Activated CD4-positive, alpha-beta memory T cell treated with anti-CD3 and anti-CD28 coated beads for 36 hours (primary cell): ENCODE measurements at regions not wholly inside any gene's neighbourhood (a gene's known extent, or its start where the extent isn't known, plus 50 kb on each side); places are given as distances from the start of the nearest gene placed in this dataset.
A peak's percentile ranks its signal among the peaks of the same experiment; 100 is the strongest.

Source experiments
- CTCF ChIA-PET: fragments of 350-600 bp; sonication (Branson Sonifier 250); formaldehyde crosslinking; loops from one replicate; lab custom pipeline; 2021; ENCODE audit warnings: antibody characterized with exemption, inconsistent platforms; lab: Charles Lee
- POLR2A ChIA-PET: fragments of 350-600 bp; sonication (Branson Sonifier 250); formaldehyde crosslinking; loops from one replicate; lab custom pipeline; 2021; ENCODE audit warnings: antibody characterized with exemption; lab: Charles Lee
- DNase-seq: peaks from one replicate; pipeline ENCODE4 v3.0.0-alpha.2; 2020
- H3K27ac Mint-ChIP-seq: one replicate; pipeline ENCODE4 v1.8.0; 2021; ENCODE audit warnings: mixed read lengths
- H3K27me3 Mint-ChIP-seq: one replicate; pipeline ENCODE4 v1.8.0; 2021; ENCODE audit warnings: mixed read lengths
- H3K36me3 Mint-ChIP-seq: one replicate; pipeline ENCODE4 v1.8.0; 2021; ENCODE audit warnings: mixed read lengths
- H3K4me1 Mint-ChIP-seq: one replicate; pipeline ENCODE4 v1.8.0; 2021; ENCODE audit warnings: low read depth, mixed read lengths
- H3K4me3 Mint-ChIP-seq: one replicate; pipeline ENCODE4 v1.8.0; 2021; ENCODE audit warnings: mild to moderate bottlenecking, mixed read lengths
- H3K9me3 Mint-ChIP-seq: one replicate; pipeline ENCODE4 v1.8.0; 2021; ENCODE audit warnings: mixed read lengths
- intact Hi-C: fragments of 100-400 bp; cut with micrococcal nuclease; formaldehyde crosslinking; loops from one replicate; pipeline ENCODE4 v1.15.1; 2023

DNA sequence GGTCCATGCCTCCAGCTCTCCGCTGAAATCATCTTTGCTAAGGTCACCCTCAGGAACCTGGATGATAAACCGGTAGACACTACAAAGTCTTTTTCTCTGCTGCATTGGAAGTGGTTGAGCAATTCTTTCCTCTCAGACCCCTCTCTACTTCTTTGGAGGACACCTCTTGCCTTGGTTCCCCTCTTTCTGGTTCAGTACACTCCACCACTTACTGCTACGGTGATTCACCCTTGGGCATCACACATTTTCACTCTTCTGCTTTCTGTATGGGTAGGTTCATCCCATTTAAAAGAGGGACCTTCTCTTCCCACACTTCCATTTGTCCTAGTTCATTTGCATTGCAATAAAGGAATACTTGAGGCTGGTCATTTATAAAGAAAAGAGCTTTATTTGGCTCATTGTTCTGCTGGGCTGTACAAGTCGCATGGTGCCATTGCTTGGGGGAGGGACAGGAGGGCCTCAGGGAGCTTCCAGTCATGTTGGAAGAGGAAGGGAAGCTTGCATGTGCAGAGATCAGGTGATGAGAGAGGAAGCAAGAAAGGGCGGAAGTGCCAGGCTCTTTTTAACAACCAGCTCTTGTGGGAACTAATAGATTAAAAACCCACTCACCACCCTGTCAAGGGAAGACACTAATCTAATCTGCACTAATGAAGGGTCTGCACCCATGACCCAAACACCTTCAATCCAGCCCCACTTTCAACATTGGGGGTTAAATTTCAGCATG is 149.7 kb upstream of the TMEM170B start:
- Mint-ChIP-seq H3K27me3 (no peaks in the 10 kb centered on the region), H3K9me3 (peaks cover 2% of the 10 kb centered on the region), H3K4me3 (no peak overlapping the region), H3K36me3 (no peaks in the 10 kb centered on the region), H3K4me1 (peaks cover 19% of the 10 kb centered on the region), H3K27ac (no peak overlapping the region)
- POLR2A ChIA-PET, result no interaction called here
- no peak for DNase-seq
- intact Hi-C loops, result no loop called here
- CTCF ChIA-PET, result interaction anchor here (1.6 kb wide), 1 partner anchor 108 kb away, joined by 7 read pairs; no protein-coding TSS in a partner anchor

DNA sequence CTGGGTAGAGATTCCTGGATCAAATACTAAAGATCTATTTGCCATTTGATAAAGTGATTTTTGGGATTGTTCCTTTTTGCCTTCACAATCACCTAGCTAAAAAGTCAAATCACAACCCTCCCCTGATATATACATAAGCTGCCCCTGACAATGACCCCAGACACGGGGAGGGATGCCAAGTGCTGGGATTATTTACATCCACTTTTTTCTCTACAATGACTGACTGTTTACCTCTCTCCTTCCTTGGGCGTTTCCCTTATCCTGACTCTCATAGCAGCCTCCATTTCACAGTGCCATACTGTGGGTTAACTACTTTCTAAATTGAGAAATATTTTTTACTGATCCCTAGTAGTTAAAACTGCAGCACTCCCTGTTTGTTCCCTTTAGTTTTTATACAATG is 150.8 kb upstream of the TMEM170B start:
- intact Hi-C loops, result loop anchor here (1.0 kb wide), 2 partner anchors 28 to 68 kb away; no protein-coding TSS in a partner anchor

DNA sequence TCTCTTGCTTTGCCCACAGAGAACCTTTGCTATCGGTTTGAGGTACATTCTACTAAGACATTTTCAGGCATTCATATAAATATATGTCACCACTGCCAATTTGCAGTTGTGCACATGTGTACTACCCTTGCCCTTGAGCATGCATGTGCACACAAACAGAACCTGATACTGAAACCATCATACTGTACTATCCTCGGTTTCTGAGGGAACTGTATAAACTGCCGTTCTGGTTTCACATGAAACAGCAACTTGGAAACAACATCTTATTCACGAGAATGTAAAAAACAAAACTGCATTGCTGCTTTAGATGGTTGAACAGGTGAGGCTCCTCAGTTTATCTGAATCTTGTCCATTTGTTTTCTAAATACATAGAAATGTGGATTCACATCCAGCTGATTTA is 151.2 kb upstream of the TMEM170B start:
- no peak overlapping the region for H3K4me3 Mint-ChIP-seq
- intact Hi-C loops, result loop anchor here (1.0 kb wide), 2 partner anchors 28 to 68 kb away; no protein-coding TSS in a partner anchor
- H3K27ac Mint-ChIP-seq, result no peak overlapping the region
- H3K36me3 Mint-ChIP-seq, result peaks cover 1% of the 10 kb centered on the region
- ChIA-PET POLR2A (interaction anchor here (0.7 kb wide), 1 partner anchor 11 kb away, joined by 3 read pairs; no protein-coding TSS in a partner anchor), CTCF (interaction anchor here (0.7 kb wide), 1 partner anchor 109 kb away, joined by 3 read pairs; no protein-coding TSS in a partner anchor)
- H3K27me3 Mint-ChIP-seq, result no peaks in the 10 kb centered on the region
- peaks cover 29% of the 10 kb centered on the region for H3K4me1 Mint-ChIP-seq
- DNase-seq, result no peak
- H3K9me3 Mint-ChIP-seq, result no peaks in the 10 kb centered on the region

More for the DNA sequence above, 150.8 kb upstream of the TMEM170B start:
- Mint-ChIP-seq H3K36me3 (no peaks in the 10 kb centered on the region), H3K9me3 (no peaks in the 10 kb centered on the region), H3K4me3 (peak overlapping the region; percentile 18), H3K4me1 (peaks cover 26% of the 10 kb centered on the region), H3K27me3 (no peaks in the 10 kb centered on the region), H3K27ac (no peak overlapping the region)
- no peak for DNase-seq
- POLR2A ChIA-PET, result interaction anchor here (0.7 kb wide), 1 partner anchor 12 kb away, joined by 3 read pairs; no protein-coding TSS in a partner anchor
- CTCF ChIA-PET, result no interaction called here

DNA sequence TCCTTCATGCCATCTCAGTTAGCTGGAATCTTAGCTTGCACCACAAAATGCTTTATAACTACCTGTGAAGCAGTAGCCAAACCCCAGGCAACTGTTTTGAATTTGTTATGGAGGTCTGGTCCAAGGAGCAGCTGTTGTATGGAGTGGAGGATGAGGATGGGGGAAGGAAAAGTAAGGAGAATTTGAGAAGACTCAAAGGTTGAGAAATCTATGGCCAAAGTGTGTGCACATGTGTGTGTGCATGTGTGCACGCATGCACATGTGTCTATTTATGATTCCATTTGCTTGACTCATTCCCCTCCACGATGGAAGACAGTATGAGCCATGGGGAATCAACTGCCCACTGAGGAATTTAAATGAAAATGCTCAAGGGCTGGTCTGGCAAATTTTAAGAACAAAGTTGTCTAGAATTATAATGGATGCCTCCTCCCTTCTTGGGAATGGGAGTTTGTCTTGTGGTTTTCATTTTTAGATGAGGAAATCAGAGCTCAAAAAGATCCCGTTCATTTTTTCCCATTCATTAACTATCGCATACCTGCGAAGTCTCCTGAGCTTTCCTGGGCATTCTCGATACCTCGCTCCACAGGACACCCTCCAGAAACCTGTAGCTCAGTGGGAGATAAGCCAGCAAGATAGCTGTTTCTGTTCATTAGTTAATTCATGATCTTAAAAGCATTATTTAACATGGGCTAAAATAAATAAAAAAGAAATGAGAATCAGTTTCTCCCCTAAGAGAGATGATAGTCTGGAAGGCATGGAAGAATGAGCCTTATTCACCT is 152.3 kb upstream of the NEDD9 start:
- Mint-ChIP-seq H3K4me3 (no peak overlapping the region), H3K4me1 (peaks cover 44% of the 10 kb centered on the region), H3K27ac (no peak overlapping the region), H3K9me3 (no peaks in the 10 kb centered on the region), H3K36me3 (peaks cover 5% of the 10 kb centered on the region), H3K27me3 (no peaks in the 10 kb centered on the region)
- POLR2A ChIA-PET, result interaction anchor here (1.0 to 1.1 kb wide), 2 partner anchors 20 to 26 kb away, joined by 3 read pairs; no protein-coding TSS in a partner anchor
- DNase-seq, result no peak
- CTCF ChIA-PET, result interaction anchor here (1.0 to 1.7 kb wide), 4 partner anchors 28 to 113 kb away, joined by 3 to 5 read pairs (median 4); no protein-coding TSS in a partner anchor
- intact Hi-C loops, result loop anchor here (5.0 kb wide), 1 partner anchor 292 kb away; the partner anchor contains the start of gene SMIM13

DNA sequence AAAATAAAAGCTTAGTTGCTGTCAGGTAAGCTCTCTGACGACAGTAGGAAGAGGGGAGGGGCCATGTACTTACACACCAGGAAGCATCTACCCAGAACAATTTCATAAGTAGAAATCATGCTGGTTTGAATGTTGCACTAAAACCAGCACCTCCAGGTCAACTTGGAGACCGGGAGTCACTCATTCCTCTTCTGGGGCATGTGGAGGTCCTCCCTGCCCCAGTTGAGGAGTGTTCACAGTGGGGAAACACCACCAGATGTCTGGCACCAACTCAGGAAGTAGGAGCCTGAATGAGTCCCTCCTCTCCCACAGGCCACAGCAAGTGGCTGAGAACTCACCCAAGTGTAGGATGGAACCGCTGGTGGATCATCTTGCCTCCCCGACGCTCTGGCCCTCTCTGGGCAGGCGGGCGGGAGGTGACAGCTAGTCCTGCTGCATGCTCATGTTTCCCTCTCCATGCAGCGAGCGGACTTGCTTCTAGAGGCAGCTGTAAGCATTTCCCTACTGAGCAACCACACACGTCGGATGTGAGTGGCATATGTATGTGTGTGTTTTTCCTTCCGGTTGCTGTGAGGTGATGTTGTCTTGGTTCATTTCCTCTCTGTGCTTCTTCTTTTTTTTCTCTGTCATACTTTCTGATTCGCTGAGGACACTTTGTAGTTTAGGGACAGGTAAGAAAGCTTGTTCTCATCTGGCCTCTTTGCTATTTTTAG is 149.5 kb upstream of the NEDD9 start:
- ChIA-PET CTCF (interaction anchor here (0.7 to 2.9 kb wide), 10 partner anchors 8 to 210 kb away, joined by 3 to 18 read pairs (median 5); no protein-coding TSS in a partner anchor), POLR2A (interaction anchor here (0.9 to 4.8 kb wide), 14 partner anchors 14 to 157 kb away, joined by 3 to 26 read pairs (median 7); partner anchors contain the start of gene NEDD9)
- Mint-ChIP-seq H3K9me3 (peaks cover 3% of the 10 kb centered on the region), H3K27me3 (no peaks in the 10 kb centered on the region), H3K27ac (peak overlapping the region; percentile 95), H3K4me3 (peak overlapping the region; percentile 85), H3K36me3 (peaks cover 18% of the 10 kb centered on the region), H3K4me1 (peaks cover 58% of the 10 kb centered on the region)
- intact Hi-C loops, result loop anchor here (1.0 to 5.0 kb wide), 9 partner anchors 8 to 290 kb away; partner anchors contain the start of genes NEDD9 and SMIM13
- peak; percentile 82 for DNase-seq

DNA sequence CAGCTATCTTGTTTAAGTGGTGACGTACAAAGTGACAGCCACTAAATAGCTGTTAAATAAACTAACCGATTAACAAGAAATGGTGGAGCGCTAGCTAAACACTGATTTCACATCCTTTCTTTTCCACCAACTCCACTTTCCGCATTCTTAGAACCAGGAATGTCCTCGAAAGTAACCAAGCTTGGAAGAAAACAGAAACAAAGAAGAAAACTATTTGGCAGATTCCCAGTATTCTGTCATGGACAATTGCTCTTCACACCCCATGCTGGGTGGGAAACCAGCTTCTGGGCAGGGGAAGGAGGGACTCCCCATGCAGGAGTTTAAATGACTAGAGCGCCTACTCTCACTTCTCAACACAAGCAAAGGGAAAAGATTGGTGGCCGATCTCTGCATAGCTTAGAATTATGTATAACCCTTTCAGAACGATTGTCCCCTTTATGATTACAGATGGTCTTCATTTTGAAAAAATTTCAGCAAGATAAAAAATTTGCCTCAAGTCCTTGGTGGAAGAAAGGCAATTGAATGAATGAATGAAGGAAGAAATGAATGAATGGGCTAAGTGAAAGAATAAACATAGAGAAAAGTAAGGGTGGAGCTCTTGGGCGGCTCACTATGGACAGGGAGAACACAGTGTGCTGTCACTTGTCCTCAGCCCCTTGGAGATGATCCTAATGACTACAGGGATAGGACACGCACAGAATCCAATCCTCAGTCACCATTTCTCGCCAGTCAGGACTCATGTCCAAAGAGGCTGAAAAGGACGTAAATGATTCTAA is 148.7 kb upstream of the NEDD9 start:
- CTCF ChIA-PET, result interaction anchor here (0.7 to 2.9 kb wide), 9 partner anchors 14 to 210 kb away, joined by 3 to 18 read pairs (median 3); no protein-coding TSS in a partner anchor
- Mint-ChIP-seq H3K4me1 (peaks cover 58% of the 10 kb centered on the region), H3K4me3 (peak overlapping the region; percentile 85), H3K27me3 (no peaks in the 10 kb centered on the region), H3K36me3 (peaks cover 22% of the 10 kb centered on the region), H3K27ac (peak overlapping the region; percentile 95), H3K9me3 (peaks cover 3% of the 10 kb centered on the region)
- DNase-seq, result no peak
- intact Hi-C loops, result loop anchor here (5.0 kb wide), 1 partner anchor 289 kb away; the partner anchor contains the start of gene SMIM13
- POLR2A ChIA-PET, result interaction anchor here (0.5 to 4.8 kb wide), 15 partner anchors 13 to 182 kb away, joined by 3 to 26 read pairs (median 6); partner anchors contain the start of gene NEDD9

DNA sequence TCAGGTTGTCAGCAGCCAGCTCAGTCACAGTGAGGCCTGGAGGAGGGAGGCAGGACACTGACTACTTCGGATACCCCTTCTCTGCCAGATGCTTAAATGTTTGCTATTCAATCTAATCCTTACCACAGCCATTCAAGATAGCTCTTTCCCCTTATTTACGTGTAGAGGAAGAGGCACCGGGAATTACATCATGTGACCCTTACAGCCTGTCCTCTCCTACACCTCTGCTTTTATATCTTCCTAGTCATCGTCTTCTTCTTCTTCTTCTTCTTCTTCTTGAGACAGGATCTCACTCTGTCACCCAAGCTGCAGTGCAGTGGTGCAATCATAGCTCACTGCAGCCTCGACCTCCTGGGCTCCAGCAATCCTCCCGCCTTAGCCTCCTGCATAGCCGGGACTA is 148.1 kb upstream of the NEDD9 start:
- Mint-ChIP-seq H3K36me3 (peaks cover 25% of the 10 kb centered on the region), H3K9me3 (peaks cover 3% of the 10 kb centered on the region), H3K27ac (no peak overlapping the region), H3K27me3 (no peaks in the 10 kb centered on the region), H3K4me3 (peak overlapping the region; percentile 85), H3K4me1 (peaks cover 59% of the 10 kb centered on the region)
- POLR2A ChIA-PET, result interaction anchor here (0.5 to 4.8 kb wide), 11 partner anchors 13 to 181 kb away, joined by 3 to 26 read pairs (median 8); partner anchors contain the start of gene NEDD9
- no peak for DNase-seq
- CTCF ChIA-PET, result interaction anchor here (0.7 to 2.9 kb wide), 8 partner anchors 13 to 209 kb away, joined by 3 to 13 read pairs (median 3); no protein-coding TSS in a partner anchor
- intact Hi-C loops, result loop anchor here (5.0 kb wide), 1 partner anchor 288 kb away; the partner anchor contains the start of gene SMIM13

DNA sequence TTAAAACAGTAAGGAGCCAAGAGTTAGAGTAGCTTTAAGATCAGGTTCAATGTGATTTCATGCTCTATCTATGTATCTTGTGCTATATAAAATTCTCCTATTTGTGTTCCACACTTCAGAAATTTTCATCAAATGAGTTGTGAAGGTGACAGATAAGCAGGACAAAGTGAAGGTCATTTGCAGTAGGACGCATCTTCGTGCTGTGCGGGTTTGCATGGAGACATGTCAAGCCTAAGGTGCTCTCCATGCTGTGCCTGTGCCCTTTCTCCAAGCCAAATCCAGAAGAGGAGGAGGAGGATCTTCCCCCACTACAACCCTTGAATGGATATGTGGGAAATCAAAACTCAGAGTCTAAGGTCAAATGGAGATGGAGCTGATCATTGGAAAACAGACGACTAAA is 147.3 kb upstream of the NEDD9 start:
- H3K4me1 Mint-ChIP-seq, result peaks cover 65% of the 10 kb centered on the region
- ChIA-PET CTCF (interaction anchor here (0.7 to 2.9 kb wide), 6 partner anchors 13 to 208 kb away, joined by 3 to 13 read pairs (median 3); no protein-coding TSS in a partner anchor), POLR2A (interaction anchor here (1.2 to 4.8 kb wide), 4 partner anchors 12 to 157 kb away, joined by 3 to 26 read pairs (median 6); partner anchors contain the start of gene NEDD9)
- DNase-seq, result no peak
- H3K27me3 Mint-ChIP-seq, result no peaks in the 10 kb centered on the region
- intact Hi-C loops, result loop anchor here (5.0 kb wide), 1 partner anchor 288 kb away; the partner anchor contains the start of gene SMIM13
- H3K36me3 Mint-ChIP-seq, result peaks cover 33% of the 10 kb centered on the region
- H3K4me3 Mint-ChIP-seq, result peak overlapping the region; percentile 4
- no peak overlapping the region for H3K27ac Mint-ChIP-seq
- H3K9me3 Mint-ChIP-seq, result peaks cover 3% of the 10 kb centered on the region

DNA sequence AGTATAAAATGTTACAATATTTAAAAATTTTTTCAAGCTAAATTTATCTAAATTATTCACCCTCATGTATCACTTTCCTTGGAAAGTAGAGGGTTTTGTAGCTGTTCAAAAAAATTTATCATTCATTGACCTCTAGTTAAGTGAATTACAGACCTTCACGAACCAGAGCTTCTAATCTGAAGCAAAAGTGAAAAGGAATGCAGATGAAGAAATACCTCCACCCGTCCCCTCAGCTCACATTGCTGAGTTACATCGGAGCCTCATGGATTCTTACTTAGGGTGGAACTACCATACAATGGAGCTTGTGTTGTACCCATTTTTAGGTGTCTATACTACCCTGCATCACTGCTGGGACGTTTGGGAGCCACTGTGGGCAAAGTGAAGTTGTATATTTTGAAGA is 146.2 kb upstream of the NEDD9 start:
- intact Hi-C loops, result no loop called here
- Mint-ChIP-seq H3K27me3 (no peaks in the 10 kb centered on the region), H3K4me1 (peaks cover 77% of the 10 kb centered on the region), H3K27ac (no peak overlapping the region), H3K9me3 (peaks cover 3% of the 10 kb centered on the region), H3K4me3 (no peak overlapping the region), H3K36me3 (peaks cover 33% of the 10 kb centered on the region)
- POLR2A ChIA-PET, result interaction anchor here (4.8 kb wide), 1 partner anchor 11 kb away, joined by 26 read pairs; no protein-coding TSS in a partner anchor
- CTCF ChIA-PET, result interaction anchor here (0.9 to 1.2 kb wide), 2 partner anchors 103 to 117 kb away, joined by 3 to 4 read pairs; no protein-coding TSS in a partner anchor
- no peak for DNase-seq
